ENCODE measurements at regions not wholly inside any gene's neighbourhood (a gene's known extent, or its start where the extent isn't known, plus 50 kb on each side); places are given as distances from the start of the nearest gene placed in this dataset.

GRCh38 chr19:28289295-28290063 is 923.5 kb downstream of the UQCRFS1 start:
- Histone ChIP-seq H3K27me3 (ENCODE audit: insufficient read depth, low read length, poor library complexity, severe bottlenecking) (no peaks in the 10 kb centered on the region), H3K4me1 (ENCODE audit: insufficient read depth, low read length) (no peaks in the 10 kb centered on the region), H3K4me3 (ENCODE audit: low read length) (no peak overlapping the region), H3K9me3 (ENCODE audit: low read length) (no peaks in the 10 kb centered on the region), H3K27ac (ENCODE audit: low read depth, low read length) (no peak overlapping the region), H3K36me3 (ENCODE audit: insufficient read depth, low read length) (no peaks in the 10 kb centered on the region)
- Mint-ChIP-seq H3K27ac (no peak overlapping the region), H3K27me3 (peaks cover 0 to 1% of the 10 kb centered on the region in 2 donors), H3K9me3 (peaks cover 0 to 13% (median 4%) of the 10 kb centered on the region in 5 donors), H3K36me3 (no peaks in the 10 kb centered on the region), H3K4me1 (no peaks in the 10 kb centered on the region), H3K4me3 (no peak overlapping the region)
- no peak for DNase-seq
- POLR2A ChIA-PET = no interaction called here
- CTCF ChIA-PET = no interaction called here

GRCh38 chr19:28288572-28289264 is 924.2 kb downstream of the UQCRFS1 start:
- H3K27me3 ChIP-seq (ENCODE audit: insufficient read depth, low read length, poor library complexity, severe bottlenecking) = no peaks in the 10 kb centered on the region
- no peak overlapping the region for H3K4me3 ChIP-seq (ENCODE audit: low read length)
- Mint-ChIP-seq H3K4me3 (no peak overlapping the region), H3K27me3 (peaks cover 0 to 1% of the 10 kb centered on the region in 2 donors), H3K27ac (no peak overlapping the region), H3K36me3 (no peaks in the 10 kb centered on the region), H3K4me1 (no peaks in the 10 kb centered on the region), H3K9me3 (peaks cover 0 to 15% (median 4%) of the 10 kb centered on the region in 5 donors)
- no peaks in the 10 kb centered on the region for H3K36me3 ChIP-seq (ENCODE audit: insufficient read depth, low read length)
- POLR2A ChIA-PET = no interaction called here
- H3K4me1 ChIP-seq (ENCODE audit: insufficient read depth, low read length) = no peaks in the 10 kb centered on the region
- no peak for DNase-seq
- no peak overlapping the region for H3K27ac ChIP-seq (ENCODE audit: low read depth, low read length)
- CTCF ChIA-PET = no interaction called here
- H3K9me3 ChIP-seq (ENCODE audit: low read length) = no peaks in the 10 kb centered on the region

GRCh38 chr19:28285917-28286316 is 927.0 kb downstream of the UQCRFS1 start:
- Histone ChIP-seq H3K9me3 (ENCODE audit: low read length) (no peaks in the 10 kb centered on the region), H3K36me3 (ENCODE audit: insufficient read depth, low read length) (no peaks in the 10 kb centered on the region), H3K4me1 (ENCODE audit: insufficient read depth, low read length) (no peaks in the 10 kb centered on the region), H3K27me3 (ENCODE audit: insufficient read depth, low read length, poor library complexity, severe bottlenecking) (no peaks in the 10 kb centered on the region), H3K27ac (ENCODE audit: low read depth, low read length) (no peak overlapping the region), H3K4me3 (ENCODE audit: low read length) (no peak overlapping the region)
- Mint-ChIP-seq H3K36me3 (peaks cover 0 to 1% (median 0%) of the 10 kb centered on the region in 3 donors), H3K4me1 (no peaks in the 10 kb centered on the region), H3K27me3 (peaks cover 0 to 6% of the 10 kb centered on the region in 2 donors), H3K9me3 (peaks cover 0 to 25% (median 6%) of the 10 kb centered on the region in 5 donors), H3K27ac (no peak overlapping the region), H3K4me3 (no peak overlapping the region)
- ChIA-PET POLR2A (no interaction called here), CTCF (no interaction called here)
- no peak for DNase-seq

- H3K4me3 Mint-ChIP-seq = no peak overlapping the region
- POLR2A ChIA-PET = no interaction called here
- H3K4me1 Mint-ChIP-seq = no peaks in the 10 kb centered on the region
- peaks cover 6 to 25% (median 6%) of the 10 kb centered on the region in 5 donors for H3K9me3 Mint-ChIP-seq
- Histone ChIP-seq H3K4me3 (ENCODE audit: low read length) (no peak overlapping the region), H3K36me3 (ENCODE audit: insufficient read depth, low read length) (no peaks in the 10 kb centered on the region), H3K27me3 (ENCODE audit: insufficient read depth, low read length, poor library complexity, severe bottlenecking) (no peaks in the 10 kb centered on the region), H3K27ac (ENCODE audit: low read depth, low read length) (no peak overlapping the region), H3K9me3 (ENCODE audit: low read length) (no peaks in the 10 kb centered on the region), H3K4me1 (ENCODE audit: insufficient read depth, low read length) (no peaks in the 10 kb centered on the region)
- peaks cover 0 to 6% of the 10 kb centered on the region in 2 donors for H3K27me3 Mint-ChIP-seq
- CTCF ChIA-PET = no interaction called here
- peaks cover 0 to 1% (median 0%) of the 10 kb centered on the region in 3 donors for H3K36me3 Mint-ChIP-seq
- H3K27ac Mint-ChIP-seq = no peak overlapping the region
- DNase-seq = no peak
Observed at GRCh38 chr19:28285078-28285477, 927.9 kb downstream of the UQCRFS1 start.

GRCh38 chr19:28284389-28284788 is 928.6 kb downstream of the UQCRFS1 start:
- Mint-ChIP-seq H3K27ac (no peak overlapping the region), H3K9me3 (peaks cover 6 to 25% (median 7%) of the 10 kb centered on the region in 5 donors), H3K4me3 (no peak overlapping the region), H3K4me1 (no peaks in the 10 kb centered on the region), H3K27me3 (peaks cover 0 to 6% of the 10 kb centered on the region in 2 donors), H3K36me3 (peaks cover 0 to 1% (median under 1%) of the 10 kb centered on the region in 3 donors)
- Histone ChIP-seq H3K27me3 (ENCODE audit: insufficient read depth, low read length, poor library complexity, severe bottlenecking) (no peaks in the 10 kb centered on the region), H3K4me1 (ENCODE audit: insufficient read depth, low read length) (no peaks in the 10 kb centered on the region), H3K9me3 (ENCODE audit: low read length) (no peaks in the 10 kb centered on the region), H3K36me3 (ENCODE audit: insufficient read depth, low read length) (no peaks in the 10 kb centered on the region), H3K27ac (ENCODE audit: low read depth, low read length) (no peak overlapping the region), H3K4me3 (ENCODE audit: low read length) (no peak overlapping the region)
- CTCF ChIA-PET = no interaction called here
- POLR2A ChIA-PET = no interaction called here
- DNase-seq = no peak

GRCh38 chr19:28283592-28283991 is 929.4 kb downstream of the UQCRFS1 start:
- H3K27ac Mint-ChIP-seq = no peak overlapping the region
- CTCF ChIA-PET = no interaction called here
- Histone ChIP-seq H3K4me3 (ENCODE audit: low read length) (no peak overlapping the region), H3K36me3 (ENCODE audit: insufficient read depth, low read length) (no peaks in the 10 kb centered on the region), H3K4me1 (ENCODE audit: insufficient read depth, low read length) (no peaks in the 10 kb centered on the region), H3K27ac (ENCODE audit: low read depth, low read length) (no peak overlapping the region), H3K27me3 (ENCODE audit: insufficient read depth, low read length, poor library complexity, severe bottlenecking) (no peaks in the 10 kb centered on the region), H3K9me3 (ENCODE audit: low read length) (no peaks in the 10 kb centered on the region)
- H3K4me3 Mint-ChIP-seq = no peak overlapping the region
- H3K27me3 Mint-ChIP-seq = peaks cover 0 to 8% of the 10 kb centered on the region in 2 donors
- POLR2A ChIA-PET = no interaction called here
- H3K9me3 Mint-ChIP-seq = peaks cover 6 to 25% (median 7%) of the 10 kb centered on the region in 5 donors
- DNase-seq = no peak
- no peaks in the 10 kb centered on the region for H3K4me1 Mint-ChIP-seq
- peaks cover 0 to 4% (median 1%) of the 10 kb centered on the region in 3 donors for H3K36me3 Mint-ChIP-seq

GRCh38 chr19:28281676-28282075 is 931.3 kb downstream of the UQCRFS1 start:
- Mint-ChIP-seq H3K36me3 (peaks cover 0 to 4% (median 1%) of the 10 kb centered on the region in 3 donors), H3K4me1 (no peaks in the 10 kb centered on the region), H3K27ac (no peak overlapping the region), H3K9me3 (peaks cover 4 to 20% (median 10%) of the 10 kb centered on the region in 5 donors), H3K4me3 (no peak overlapping the region), H3K27me3 (peaks cover 0 to 8% of the 10 kb centered on the region in 2 donors)
- Histone ChIP-seq H3K27me3 (ENCODE audit: insufficient read depth, low read length, poor library complexity, severe bottlenecking) (no peaks in the 10 kb centered on the region), H3K36me3 (ENCODE audit: insufficient read depth, low read length) (no peaks in the 10 kb centered on the region), H3K4me1 (ENCODE audit: insufficient read depth, low read length) (no peaks in the 10 kb centered on the region), H3K9me3 (ENCODE audit: low read length) (no peaks in the 10 kb centered on the region), H3K4me3 (ENCODE audit: low read length) (no peak overlapping the region), H3K27ac (ENCODE audit: low read depth, low read length) (no peak overlapping the region)
- ChIA-PET POLR2A (no interaction called here), CTCF (no interaction called here)
- no peak for DNase-seq

GRCh38 chr19:28264556-28264955 is 948.4 kb downstream of the UQCRFS1 start:
- Mint-ChIP-seq H3K27ac (no peak overlapping the region), H3K36me3 (no peaks in the 10 kb centered on the region), H3K4me1 (no peaks in the 10 kb centered on the region), H3K27me3 (no peaks in the 10 kb centered on the region), H3K4me3 (no peak overlapping the region), H3K9me3 (peaks cover 3 to 12% (median 8%) of the 10 kb centered on the region in 5 donors)
- Histone ChIP-seq H3K4me3 (ENCODE audit: low read length) (no peak overlapping the region), H3K27me3 (ENCODE audit: insufficient read depth, low read length, poor library complexity, severe bottlenecking) (no peaks in the 10 kb centered on the region), H3K36me3 (ENCODE audit: insufficient read depth, low read length) (no peaks in the 10 kb centered on the region), H3K4me1 (ENCODE audit: insufficient read depth, low read length) (no peaks in the 10 kb centered on the region), H3K9me3 (ENCODE audit: low read length) (no peaks in the 10 kb centered on the region), H3K27ac (ENCODE audit: low read depth, low read length) (no peak overlapping the region)
- CTCF ChIA-PET = no interaction called here
- POLR2A ChIA-PET = no interaction called here
- no peak for DNase-seq

Data from CD8-positive, alpha-beta memory T cell (primary cell).